Colonic mucosa (tissue), 4 donors: ENCODE measurements at regions not wholly inside any gene's neighbourhood (a gene's known extent, or its start where the extent isn't known, plus 50 kb on each side); places are given as distances from the start of the nearest gene placed in this dataset.

ENCODE experiments used
- DNase-seq: peaks from one replicate; pipeline ENCODE4 v3.0.0-alpha.2; 2020
- H3K27ac ChIP-seq: fragments of 200-600 bp; one replicate; pipeline ENCODE4 v1.8.0; 2021
- H3K27me3 ChIP-seq: fragments of 200-600 bp; one replicate; pipeline ENCODE4 v1.8.0; 2021
- H3K36me3 ChIP-seq: fragments of 200-600 bp; one replicate; pipeline ENCODE4 v1.8.0; 2021
- H3K4me1 ChIP-seq: fragments of 200-600 bp; one replicate; pipeline ENCODE4 v1.8.0; 2021; ENCODE audit warnings: mild to moderate bottlenecking
- H3K4me3 ChIP-seq: fragments of 200-600 bp; one replicate; pipeline ENCODE4 v1.8.0; 2021
- H3K9ac ChIP-seq, 2 donors: one replicate each; pipeline ENCODE4 v1.7.0; 2013; ENCODE audit warnings: control low read depth in 2 of 2, low read depth in 2 of 2, low read length in 2 of 2
- H3K9me3 ChIP-seq: fragments of 200-600 bp; one replicate; pipeline ENCODE4 v1.8.0; 2021
- intact Hi-C: fragments of 100-400 bp; cut with DNase I; formaldehyde crosslinking; loops from one replicate; pipeline ENCODE4 v1.14.1; 2022
- TF ChIP-seq, protein P1 (sequence below): fragments of 200-600 bp; IDR thresholded peaks from one replicate; pipeline ENCODE4 v1.8.0; 2022; ENCODE audit warnings: antibody characterized with exemption, mild to moderate bottlenecking
- donor health status: healthy.
- donor health status: DM: no; HTN: no; CAD: no.
- donor health status: DM: no; HTN: no; CAD: no.

DNA sequence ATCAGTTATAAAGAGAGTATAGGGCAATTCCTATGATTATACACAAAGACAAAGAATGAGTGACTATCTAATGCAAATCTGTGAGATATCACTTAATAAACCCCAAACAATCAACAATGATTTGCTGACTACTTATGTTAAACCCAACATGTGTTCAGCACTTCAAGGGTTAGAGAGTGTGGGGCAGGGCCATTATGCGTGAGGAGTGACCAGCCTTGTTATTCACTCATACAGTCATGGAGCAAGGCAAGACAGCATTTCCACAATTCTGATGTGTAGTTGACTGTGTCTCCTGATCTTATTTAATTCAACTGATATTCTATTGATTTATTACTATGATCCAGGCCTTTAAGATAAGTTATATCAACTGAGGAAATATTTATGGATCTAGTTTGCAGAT lies 251.7 kb downstream of the CYRIA start:
- H3K9ac ChIP-seq: no peak overlapping the region
- intact Hi-C loops: no loop called here
- no peaks in the 10 kb centered on the region for H3K27me3 ChIP-seq
- no peak overlapping the region for H3K4me3 ChIP-seq
- TF ChIP-seq, protein P1, sequence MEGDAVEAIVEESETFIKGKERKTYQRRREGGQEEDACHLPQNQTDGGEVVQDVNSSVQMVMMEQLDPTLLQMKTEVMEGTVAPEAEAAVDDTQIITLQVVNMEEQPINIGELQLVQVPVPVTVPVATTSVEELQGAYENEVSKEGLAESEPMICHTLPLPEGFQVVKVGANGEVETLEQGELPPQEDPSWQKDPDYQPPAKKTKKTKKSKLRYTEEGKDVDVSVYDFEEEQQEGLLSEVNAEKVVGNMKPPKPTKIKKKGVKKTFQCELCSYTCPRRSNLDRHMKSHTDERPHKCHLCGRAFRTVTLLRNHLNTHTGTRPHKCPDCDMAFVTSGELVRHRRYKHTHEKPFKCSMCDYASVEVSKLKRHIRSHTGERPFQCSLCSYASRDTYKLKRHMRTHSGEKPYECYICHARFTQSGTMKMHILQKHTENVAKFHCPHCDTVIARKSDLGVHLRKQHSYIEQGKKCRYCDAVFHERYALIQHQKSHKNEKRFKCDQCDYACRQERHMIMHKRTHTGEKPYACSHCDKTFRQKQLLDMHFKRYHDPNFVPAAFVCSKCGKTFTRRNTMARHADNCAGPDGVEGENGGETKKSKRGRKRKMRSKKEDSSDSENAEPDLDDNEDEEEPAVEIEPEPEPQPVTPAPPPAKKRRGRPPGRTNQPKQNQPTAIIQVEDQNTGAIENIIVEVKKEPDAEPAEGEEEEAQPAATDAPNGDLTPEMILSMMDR: no peak
- no peaks in the 10 kb centered on the region for H3K9me3 ChIP-seq
- DNase-seq: no peak
- no peaks in the 10 kb centered on the region for H3K4me1 ChIP-seq
- H3K27ac ChIP-seq: no peak overlapping the region
- no peaks in the 10 kb centered on the region for H3K36me3 ChIP-seq

DNA sequence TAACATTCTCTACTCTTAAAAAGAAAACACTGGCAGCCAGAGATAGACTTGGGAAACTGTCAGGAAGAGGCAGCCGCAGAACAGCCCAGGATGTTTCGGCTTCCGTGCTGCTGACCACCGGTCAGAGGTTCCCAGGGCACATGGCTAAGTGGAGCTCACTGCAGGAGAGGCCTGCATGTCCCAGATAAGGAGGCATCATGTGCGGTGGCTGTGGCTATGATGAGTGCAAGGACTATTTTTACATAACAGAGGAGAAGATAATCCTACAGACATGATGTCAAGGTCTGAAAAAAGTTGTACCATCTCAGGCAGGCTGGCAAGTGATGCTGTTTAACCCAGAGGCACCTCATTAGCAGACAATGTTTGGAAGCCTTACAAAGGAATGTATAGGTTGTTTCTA lies 252.3 kb downstream of the CYRIA start:
- TF ChIP-seq, protein P1: no peak
- Histone ChIP-seq H3K4me1 (no peaks in the 10 kb centered on the region), H3K27me3 (no peaks in the 10 kb centered on the region), H3K36me3 (no peaks in the 10 kb centered on the region), H3K27ac (no peak overlapping the region), H3K9ac (no peak overlapping the region), H3K4me3 (no peak overlapping the region), H3K9me3 (no peaks in the 10 kb centered on the region)
- intact Hi-C loops: no loop called here
- no peak for DNase-seq

DNA sequence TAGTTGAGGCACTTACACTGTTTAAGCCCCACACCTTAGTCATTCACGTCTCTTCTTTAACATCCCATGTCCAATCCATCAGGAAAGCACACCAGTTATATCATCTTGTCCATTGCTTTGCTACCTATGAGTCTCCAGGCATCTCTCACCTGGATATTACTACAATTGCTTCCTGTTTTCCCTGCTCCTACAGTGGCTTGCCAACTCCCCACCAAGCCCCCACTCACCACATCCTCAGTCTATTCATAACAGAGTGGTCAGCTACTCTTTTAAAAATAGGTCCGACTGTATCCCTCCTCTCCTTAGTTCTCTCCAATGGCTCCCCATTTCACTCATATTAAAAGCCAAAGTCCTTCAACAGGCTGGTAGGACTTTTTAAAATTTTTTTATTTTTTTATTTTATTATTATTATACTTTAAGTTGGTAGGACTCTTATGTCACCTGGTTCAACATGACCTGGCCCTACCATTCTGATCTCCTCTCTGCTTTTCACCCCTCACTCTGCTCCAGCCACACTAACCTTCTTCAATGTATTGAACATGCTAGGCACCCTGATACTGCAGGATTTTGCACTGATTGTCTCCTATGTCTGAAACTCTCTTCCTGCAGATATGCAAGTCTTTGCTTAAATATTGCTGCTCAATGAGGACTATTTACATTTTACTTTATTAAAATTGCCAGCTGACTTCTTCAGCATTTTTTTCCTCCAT lies 253.2 kb downstream of the CYRIA start:
- Histone ChIP-seq H3K4me1 (no peaks in the 10 kb centered on the region), H3K27ac (no peak overlapping the region), H3K27me3 (no peaks in the 10 kb centered on the region), H3K9me3 (no peaks in the 10 kb centered on the region), H3K9ac (no peak overlapping the region), H3K4me3 (no peak overlapping the region), H3K36me3 (no peaks in the 10 kb centered on the region)
- DNase-seq: no peak
- TF ChIP-seq, protein P1: no peak
- intact Hi-C loops: no loop called here

DNA sequence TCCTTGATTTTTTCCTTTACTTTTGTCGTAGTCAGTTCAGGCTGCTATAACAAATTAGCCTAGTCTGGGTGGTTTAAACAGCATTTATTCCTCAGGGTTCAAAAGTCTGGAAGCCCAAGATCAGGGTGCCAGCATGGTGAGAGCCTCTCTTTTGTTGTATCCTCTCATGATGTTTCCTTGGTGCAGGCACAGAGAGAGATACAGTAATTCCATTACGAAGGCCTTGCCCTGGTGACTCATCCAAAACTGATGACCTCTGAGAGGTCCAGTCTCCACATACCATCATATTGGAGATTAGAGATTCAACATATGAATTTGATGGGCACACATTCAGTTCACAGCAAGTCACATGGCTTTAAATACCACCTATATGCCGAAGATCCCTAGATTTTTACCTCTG lies 253.8 kb downstream of the CYRIA start:
- H3K9me3 ChIP-seq: no peaks in the 10 kb centered on the region
- no peak overlapping the region for H3K4me3 ChIP-seq
- DNase-seq: no peak
- H3K36me3 ChIP-seq: no peaks in the 10 kb centered on the region
- H3K27me3 ChIP-seq: no peaks in the 10 kb centered on the region
- H3K9ac ChIP-seq: no peak overlapping the region
- no peak overlapping the region for H3K27ac ChIP-seq
- no peaks in the 10 kb centered on the region for H3K4me1 ChIP-seq
- TF ChIP-seq, protein P1: no peak
- intact Hi-C loops: no loop called here

DNA sequence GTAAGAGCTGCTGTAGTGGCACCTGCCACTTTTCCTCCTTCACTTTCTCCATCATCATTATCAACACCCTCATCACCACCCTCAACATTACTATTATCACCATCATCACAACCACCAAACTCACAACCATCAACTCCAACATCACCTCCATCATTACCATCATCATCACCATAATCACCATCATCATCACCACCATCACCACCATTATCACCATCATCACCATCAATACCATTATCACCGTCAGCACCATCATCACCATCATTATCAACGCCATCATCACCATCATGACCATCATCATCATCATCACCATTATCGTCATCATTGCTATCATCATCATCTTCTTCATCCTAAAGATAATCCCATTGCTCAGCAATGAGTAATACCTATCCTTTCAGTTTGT lies 255.8 kb downstream of the CYRIA start:
- TF ChIP-seq, protein P1: no peak
- Histone ChIP-seq H3K27me3 (no peaks in the 10 kb centered on the region), H3K9me3 (no peaks in the 10 kb centered on the region), H3K9ac (no peak overlapping the region), H3K4me1 (no peaks in the 10 kb centered on the region), H3K4me3 (no peak overlapping the region), H3K36me3 (no peaks in the 10 kb centered on the region), H3K27ac (no peak overlapping the region)
- intact Hi-C loops: no loop called here
- no peak for DNase-seq
